HG02678 (cell line): ENCODE measurements at regions not wholly inside any gene's neighbourhood (a gene's known extent, or its start where the extent isn't known, plus 50 kb on each side); places are given as distances from the start of the nearest gene placed in this dataset.

Experiments used
- ATAC-seq: cut with Tn5 transposase; IDR thresholded peaks from one replicate; pipeline ENCODE4 v1.9.1; 2021; ENCODE audit warnings: mild to moderate bottlenecking, moderate library complexity; ENCODE audit not compliant: unreplicated experiment

- no peak for ATAC-seq
These were observed 469.0 kb downstream of the SLC4A3 start for GRCh38 chr2:220096406-220096805.

- ATAC-seq, result no peak
These were observed 474.6 kb downstream of the SLC4A3 start for GRCh38 chr2:220101980-220102379.

- ATAC-seq, result no peak
These were observed 476.2 kb downstream of the SLC4A3 start for GRCh38 chr2:220103596-220103995.

- ATAC-seq, result no peak
These were observed 477.5 kb downstream of the SLC4A3 start for GRCh38 chr2:220104871-220105351.

GRCh38 chr2:220106065-220106464 is 478.6 kb downstream of the SLC4A3 start:
- no peak for ATAC-seq

GRCh38 chr2:220107380-220107791 is 480.0 kb downstream of the SLC4A3 start:
- no peak for ATAC-seq

- no peak for ATAC-seq
These were observed 487.0 kb downstream of the SLC4A3 start for GRCh38 chr2:220114443-220114842.

GRCh38 chr2:220117025-220117424 is 489.6 kb downstream of the SLC4A3 start:
- no peak for ATAC-seq

GRCh38 chr2:220120041-220120440 is 492.6 kb downstream of the SLC4A3 start:
- ATAC-seq, result no peak

GRCh38 chr2:220123751-220124150 is 496.3 kb downstream of the SLC4A3 start:
- ATAC-seq, result no peak

- no peak for ATAC-seq
These were observed 498.1 kb downstream of the SLC4A3 start for GRCh38 chr2:220125551-220125950.

- no peak for ATAC-seq
These were observed 499.9 kb downstream of the SLC4A3 start for GRCh38 chr2:220127311-220127710.

- no peak for ATAC-seq
These were observed 500.4 kb downstream of the SLC4A3 start for GRCh38 chr2:220127876-220128275.

GRCh38 chr2:220129391-220129790 is 502.0 kb downstream of the SLC4A3 start:
- no peak for ATAC-seq

- no peak for ATAC-seq
These were observed 507.5 kb downstream of the SLC4A3 start for GRCh38 chr2:220134756-220135534.

- ATAC-seq, result no peak
These were observed 515.9 kb downstream of the SLC4A3 start for GRCh38 chr2:220143336-220143735.

GRCh38 chr2:220144411-220144810 is 517.0 kb downstream of the SLC4A3 start:
- ATAC-seq, result no peak

GRCh38 chr2:220147161-220148038 is 520.0 kb downstream of the SLC4A3 start:
- ATAC-seq, result no peak

GRCh38 chr2:220148471-220149248 is 521.2 kb downstream of the SLC4A3 start:
- no peak for ATAC-seq

GRCh38 chr2:220151341-220151740 is 523.9 kb downstream of the SLC4A3 start:
- ATAC-seq, result no peak
